Effector memory CD8-positive, alpha-beta T cell (primary cell): ENCODE measurements at regions not wholly inside any gene's neighbourhood (a gene's known extent, or its start where the extent isn't known, plus 50 kb on each side); places are given as distances from the start of the nearest gene placed in this dataset.
A peak's percentile ranks its signal among the peaks of the same experiment; 100 is the strongest.

Experiments
- ATAC-seq: fragments of 150-1000 bp; cut with Tn5 transposase; replicated peaks from 2 replicates; pipeline ENCODE4 v1.10.0; 2021; ENCODE audit warnings: mild to moderate bottlenecking, moderate library complexity
- DNase-seq, 3 experiments: peaks; one replicate each; pipeline ENCODE4 v3.0.0; 2021
- H3K27ac Mint-ChIP-seq, 2 donors: one replicate each; pipeline ENCODE4 v1.8.0; 2022; ENCODE audit warnings: mild to moderate bottlenecking in 2 of 2, mixed read lengths in 2 of 2, moderate library complexity in 2 of 2
- H3K27me3 Mint-ChIP-seq, 2 donors: one replicate each; pipeline ENCODE4 v1.8.0; 2022; ENCODE audit warnings: mixed read lengths in 2 of 2
- H3K36me3 Mint-ChIP-seq: one replicate; pipeline ENCODE4 v1.8.0; 2022; ENCODE audit warnings: mild to moderate bottlenecking, moderate library complexity, mixed read lengths; ENCODE audit not compliant: insufficient read depth
- H3K4me1 Mint-ChIP-seq, 2 donors: one replicate each; pipeline ENCODE4 v1.8.0; 2022; ENCODE audit warnings: low read depth in 2 of 2, mixed read lengths in 2 of 2
- H3K4me3 Mint-ChIP-seq, 2 donors: one replicate each; pipeline ENCODE4 v1.8.0; 2022; ENCODE audit warnings: mild to moderate bottlenecking in 2 of 2, mixed read lengths in 2 of 2, moderate library complexity in 2 of 2
- H3K9me3 Mint-ChIP-seq, 2 donors: one replicate each; pipeline ENCODE4 v1.8.0; 2022; ENCODE audit warnings: mixed read lengths in 2 of 2

- DNase-seq (no peak), ATAC-seq (no peak)
- H3K36me3 Mint-ChIP-seq = no peaks in the 10 kb centered on the region
- H3K27ac Mint-ChIP-seq = peak overlapping the region in 1 of 2 donors; percentile 47
- peaks cover 0 to 6% of the 10 kb centered on the region in 2 donors for H3K4me1 Mint-ChIP-seq
- no peaks in the 10 kb centered on the region for H3K27me3 Mint-ChIP-seq
- H3K9me3 Mint-ChIP-seq = no peaks in the 10 kb centered on the region
- H3K4me3 Mint-ChIP-seq = no peak overlapping the region
Measured at GRCh38 chr1:192941722-192942411, 117.3 kb downstream of the UCHL5 start.

- Mint-ChIP-seq H3K9me3 (no peaks in the 10 kb centered on the region), H3K27me3 (no peaks in the 10 kb centered on the region), H3K36me3 (no peaks in the 10 kb centered on the region), H3K27ac (no peak overlapping the region), H3K4me3 (no peak overlapping the region), H3K4me1 (no peaks in the 10 kb centered on the region)
- ATAC-seq = no peak
- no peak for DNase-seq
Measured at GRCh38 chr1:192943108-192943507, 116.1 kb downstream of the UCHL5 start.

DNA sequence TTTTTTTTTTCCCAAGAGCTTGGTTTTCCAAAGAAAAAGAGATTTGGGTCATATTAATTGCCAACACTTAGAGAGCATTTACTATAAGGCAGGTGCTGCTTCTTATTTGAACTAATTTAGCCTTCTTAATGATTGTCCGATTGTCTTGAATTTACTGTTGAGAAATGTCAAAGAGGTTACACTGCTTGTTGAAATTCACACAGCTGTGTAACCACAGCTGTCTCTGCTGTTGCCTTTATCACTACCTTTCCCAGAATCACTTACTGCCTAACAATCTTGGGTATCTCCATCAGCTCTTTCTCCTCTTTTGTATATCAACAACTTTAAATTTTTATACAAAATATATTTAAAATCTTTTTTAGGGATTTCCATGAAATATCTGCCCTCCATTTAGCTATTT, 115.6 kb downstream of the UCHL5 start:
- Mint-ChIP-seq H3K9me3 (no peaks in the 10 kb centered on the region), H3K4me1 (no peaks in the 10 kb centered on the region)

GRCh38 chr1:192945390-192946130, 113.6 kb downstream of the UCHL5 start:
- no peak overlapping the region for H3K4me3 Mint-ChIP-seq
- no peaks in the 10 kb centered on the region for H3K9me3 Mint-ChIP-seq
- ATAC-seq = no peak

More for the DNA sequence above, 115.6 kb downstream of the UCHL5 start:
- Mint-ChIP-seq H3K27me3 (no peaks in the 10 kb centered on the region), H3K4me3 (no peak overlapping the region), H3K27ac (no peak overlapping the region), H3K36me3 (no peaks in the 10 kb centered on the region)
- DNase-seq (no peak), ATAC-seq (no peak)

DNA sequence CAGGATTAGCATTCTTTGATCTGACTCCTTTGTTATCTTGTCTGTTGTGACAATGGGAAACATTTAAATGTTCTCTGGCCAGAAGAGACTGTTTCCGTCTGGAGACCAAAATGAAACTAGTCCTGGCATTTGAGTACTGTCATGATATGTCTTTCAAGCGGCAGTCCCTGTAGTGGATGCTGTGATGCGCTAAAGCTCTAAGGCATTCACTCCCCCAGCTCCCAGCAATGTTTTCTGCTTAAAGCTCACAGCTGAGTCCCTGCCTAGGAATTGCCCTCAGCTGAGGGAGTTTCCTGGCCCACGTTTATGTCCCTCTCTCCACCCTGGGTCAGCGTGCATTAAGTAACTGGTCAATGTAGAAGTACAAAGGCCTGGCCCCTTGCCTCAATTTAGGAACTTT, 109.4 kb downstream of the UCHL5 start:
- H3K36me3 Mint-ChIP-seq = no peaks in the 10 kb centered on the region
- no peak for ATAC-seq
- DNase-seq = no peak
- H3K4me1 Mint-ChIP-seq = no peaks in the 10 kb centered on the region
- H3K27ac Mint-ChIP-seq = no peak overlapping the region
- no peak overlapping the region for H3K4me3 Mint-ChIP-seq
- H3K27me3 Mint-ChIP-seq = no peaks in the 10 kb centered on the region
- no peaks in the 10 kb centered on the region for H3K9me3 Mint-ChIP-seq

More at GRCh38 chr1:192945390-192946130, 113.6 kb downstream of the UCHL5 start:
- Mint-ChIP-seq H3K27me3 (no peaks in the 10 kb centered on the region), H3K36me3 (no peaks in the 10 kb centered on the region), H3K27ac (no peak overlapping the region), H3K4me1 (no peaks in the 10 kb centered on the region)
- no peak for DNase-seq

DNA sequence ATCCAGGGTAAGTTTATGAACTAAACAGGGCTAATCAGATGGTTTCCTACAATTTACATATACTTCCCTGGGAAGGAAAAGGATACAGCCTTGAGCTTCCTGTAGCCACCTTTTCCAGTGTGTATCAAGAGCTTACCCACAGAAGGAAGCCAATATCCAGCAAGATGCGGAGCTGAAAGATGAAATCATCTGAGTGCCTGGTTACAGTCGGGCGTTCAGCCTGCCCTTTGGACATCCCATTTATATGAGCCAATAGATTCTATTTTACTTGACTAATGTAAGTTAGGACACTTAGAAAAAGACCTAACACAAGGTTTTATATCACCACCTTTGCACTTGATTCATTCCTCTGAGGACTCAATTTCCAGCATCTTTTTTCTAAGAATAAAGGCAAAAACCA, 108.2 kb downstream of the UCHL5 start:
- no peak overlapping the region for H3K4me3 Mint-ChIP-seq
- H3K36me3 Mint-ChIP-seq = no peaks in the 10 kb centered on the region
- H3K27ac Mint-ChIP-seq = no peak overlapping the region
- no peaks in the 10 kb centered on the region for H3K9me3 Mint-ChIP-seq
- ATAC-seq (no peak), DNase-seq (no peak)
- no peaks in the 10 kb centered on the region for H3K4me1 Mint-ChIP-seq
- H3K27me3 Mint-ChIP-seq = no peaks in the 10 kb centered on the region

DNA sequence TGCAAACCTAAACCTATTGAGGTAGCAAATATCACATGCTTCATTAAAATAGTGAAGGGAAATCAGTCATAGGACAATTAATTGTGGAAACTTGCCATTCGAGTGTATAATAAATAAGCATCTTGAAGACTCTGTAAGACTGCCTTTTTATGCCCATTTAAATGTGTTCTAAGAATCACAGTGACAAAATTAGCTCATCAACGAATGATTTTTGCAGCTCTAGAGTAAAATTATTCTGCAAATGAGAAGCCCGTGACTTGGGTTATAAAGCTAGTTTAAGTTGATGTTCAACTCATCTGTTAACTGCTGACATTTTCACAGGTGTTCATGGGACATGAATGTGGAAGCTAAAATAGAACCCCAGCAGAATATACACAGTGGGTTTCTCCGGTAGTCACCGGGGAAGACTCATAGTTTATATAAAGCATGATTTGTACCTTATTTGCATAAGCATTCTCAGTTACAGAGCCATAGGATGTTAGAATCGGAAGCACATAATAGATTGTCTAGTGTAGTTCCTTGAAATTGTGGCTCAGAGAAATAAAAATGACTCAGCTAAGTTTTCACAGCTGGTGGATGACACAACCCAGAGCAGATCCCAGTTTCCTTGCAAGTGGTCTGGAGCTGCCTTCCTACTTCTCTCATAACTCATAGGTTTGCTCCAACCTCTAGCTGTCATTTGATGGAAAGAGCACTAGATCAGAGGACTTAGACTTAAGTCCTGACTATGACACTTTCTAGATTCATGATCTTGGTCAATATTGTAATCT, 107.3 kb downstream of the UCHL5 start:
- no peaks in the 10 kb centered on the region for H3K36me3 Mint-ChIP-seq
- H3K4me1 Mint-ChIP-seq = no peaks in the 10 kb centered on the region
- H3K4me3 Mint-ChIP-seq = no peak overlapping the region
- ATAC-seq (no peak), DNase-seq (no peak)
- no peaks in the 10 kb centered on the region for H3K27me3 Mint-ChIP-seq
- no peaks in the 10 kb centered on the region for H3K9me3 Mint-ChIP-seq
- no peak overlapping the region for H3K27ac Mint-ChIP-seq

DNA sequence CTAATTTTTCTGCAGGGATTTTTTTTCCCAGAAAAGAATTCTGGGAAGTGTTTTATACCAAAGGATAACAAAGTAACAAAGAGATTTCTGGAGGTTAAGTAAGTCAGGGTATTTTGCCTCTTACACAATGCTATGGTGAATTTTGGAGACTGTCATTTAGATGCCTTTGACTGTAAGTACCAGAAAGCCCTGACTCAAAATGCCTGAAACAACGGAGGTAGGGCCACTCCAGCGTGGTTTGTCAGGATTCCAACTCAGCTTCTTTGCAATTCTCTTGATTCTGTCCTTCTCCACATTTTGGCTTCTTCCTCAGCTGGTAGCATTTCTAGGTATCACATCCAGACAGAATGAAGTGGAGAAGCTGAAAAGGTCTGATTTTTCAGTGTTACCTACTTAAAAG, 106.5 kb downstream of the UCHL5 start:
- H3K4me3 Mint-ChIP-seq = no peak overlapping the region
- H3K27me3 Mint-ChIP-seq = no peaks in the 10 kb centered on the region
- H3K9me3 Mint-ChIP-seq = no peaks in the 10 kb centered on the region
- no peaks in the 10 kb centered on the region for H3K4me1 Mint-ChIP-seq
- no peak overlapping the region for H3K27ac Mint-ChIP-seq
- DNase-seq (no peak), ATAC-seq (no peak)
- peaks cover 2% of the 10 kb centered on the region for H3K36me3 Mint-ChIP-seq

DNA sequence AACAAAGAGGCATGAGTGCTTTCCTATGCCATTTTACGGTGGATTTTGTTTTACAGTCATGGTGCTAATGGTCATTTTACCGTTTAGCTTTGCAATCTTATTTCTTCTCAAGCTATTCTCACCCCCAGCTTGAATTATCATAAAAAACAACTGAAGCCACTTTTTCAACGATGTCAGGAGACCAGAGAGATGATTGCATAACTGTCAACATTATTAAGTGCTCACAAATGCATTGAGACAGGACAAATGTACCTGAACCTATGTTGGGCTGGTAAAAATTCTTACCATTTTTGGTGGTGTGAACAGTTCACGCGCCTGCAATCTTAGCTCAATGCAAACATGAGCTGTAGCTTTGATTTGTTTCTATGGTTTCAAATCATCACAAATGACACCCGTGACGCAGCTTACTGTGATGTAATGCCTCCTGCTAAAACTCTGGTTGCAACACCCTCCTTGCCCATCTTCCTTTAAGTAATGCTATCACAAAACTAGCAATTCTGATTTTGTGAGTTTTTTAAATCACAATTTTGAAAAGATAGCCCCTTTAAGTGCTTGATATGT, 104.4 kb downstream of the UCHL5 start:
- Mint-ChIP-seq H3K4me1 (no peaks in the 10 kb centered on the region), H3K4me3 (no peak overlapping the region), H3K9me3 (no peaks in the 10 kb centered on the region), H3K27me3 (no peaks in the 10 kb centered on the region), H3K36me3 (peaks cover 2% of the 10 kb centered on the region), H3K27ac (no peak overlapping the region)
- DNase-seq (no peak), ATAC-seq (no peak)

DNA sequence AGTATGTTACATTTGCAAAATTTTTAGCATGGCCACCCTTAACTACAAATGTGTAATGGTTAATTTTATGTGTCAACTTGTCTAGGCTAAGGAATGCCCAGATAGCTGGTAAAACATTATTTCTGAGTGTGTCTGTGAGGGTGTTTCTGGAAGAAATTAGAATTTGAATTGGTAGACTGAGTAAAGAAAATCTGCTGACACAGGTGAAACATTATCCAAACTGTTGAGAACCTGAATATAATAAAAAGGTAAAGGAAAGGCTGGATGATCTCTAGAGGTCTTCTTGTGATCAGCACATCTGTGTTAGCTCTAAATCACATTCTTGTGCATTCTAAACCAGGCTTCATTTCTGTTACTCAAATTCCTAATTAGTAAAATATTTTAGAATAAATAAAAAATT, 100.8 kb downstream of the UCHL5 start:
- Mint-ChIP-seq H3K4me3 (no peak overlapping the region), H3K27ac (no peak overlapping the region), H3K4me1 (no peaks in the 10 kb centered on the region), H3K9me3 (no peaks in the 10 kb centered on the region), H3K36me3 (peaks cover 2% of the 10 kb centered on the region), H3K27me3 (no peaks in the 10 kb centered on the region)
- DNase-seq = no peak
- no peak for ATAC-seq

GRCh38 chr1:192958871-192959270, 100.3 kb downstream of the UCHL5 start:
- no peak for ATAC-seq
- no peak for DNase-seq

GRCh38 chr1:192959657-192960186, 99.4 kb downstream of the UCHL5 start:
- H3K4me1 Mint-ChIP-seq = no peaks in the 10 kb centered on the region
- ATAC-seq (no peak), DNase-seq (no peak)
- peaks cover 2% of the 10 kb centered on the region for H3K36me3 Mint-ChIP-seq
- no peaks in the 10 kb centered on the region for H3K9me3 Mint-ChIP-seq
- no peak overlapping the region for H3K27ac Mint-ChIP-seq
- no peaks in the 10 kb centered on the region for H3K27me3 Mint-ChIP-seq
- no peak overlapping the region for H3K4me3 Mint-ChIP-seq

More at GRCh38 chr1:192958871-192959270, 100.3 kb downstream of the UCHL5 start:
- Mint-ChIP-seq H3K36me3 (peaks cover 2% of the 10 kb centered on the region), H3K27me3 (no peaks in the 10 kb centered on the region), H3K4me1 (no peaks in the 10 kb centered on the region), H3K27ac (no peak overlapping the region), H3K9me3 (no peaks in the 10 kb centered on the region), H3K4me3 (no peak overlapping the region)
